ENCODE measurements at regions not wholly inside any gene's neighbourhood (a gene's known extent, or its start where the extent isn't known, plus 50 kb on each side); places are given as distances from the start of the nearest gene placed in this dataset.

- H3K4me1 Mint-ChIP-seq = no peaks in the 10 kb centered on the region
- H3K27me3 ChIP-seq (ENCODE audit: control insufficient read depth in 2 of 2, insufficient read depth in 2 of 2, low read length in 2 of 2) = no peaks in the 10 kb centered on the region
- H3K9ac ChIP-seq (ENCODE audit: insufficient read depth, low read length, poor library complexity, severe bottlenecking) = no peak overlapping the region
- H3K9me3 ChIP-seq (replicated peaks in 1 of 2; ENCODE audit: control insufficient read depth in 1 of 2, insufficient read depth in 1 of 2, low read length in 2 of 2) = no peaks in the 10 kb centered on the region
- no peaks in the 10 kb centered on the region for H3K36me3 ChIP-seq (replicated peaks in 1 of 2; ENCODE audit: control insufficient read depth in 1 of 2, insufficient read depth in 2 of 2, low read length in 2 of 2)
- no peak overlapping the region for H3K4me3 ChIP-seq (replicated peaks in 1 of 3; ENCODE audit: low read depth in 2 of 3, low read length in 3 of 3)
- no peaks in the 10 kb centered on the region for H4K20me1 ChIP-seq (ENCODE audit: insufficient read depth, low read length)
- no peak overlapping the region for H3K27ac ChIP-seq (ENCODE audit: low read depth in 1 of 2, low read length in 2 of 2)
- no peak for TF ChIP-seq CTCF (IDR thresholded peaks at IDR 0.05)
- peaks cover 0 to 2% (median 0%) of the 10 kb centered on the region in 7 donors for H3K9me3 Mint-ChIP-seq
- no peaks in the 10 kb centered on the region for H3K27me3 Mint-ChIP-seq (ENCODE audit: low read depth in 3 of 3)
- H3K4me1 ChIP-seq (ENCODE audit: control insufficient read depth in 1 of 2, insufficient read depth in 2 of 2, low read length in 2 of 2) = no peaks in the 10 kb centered on the region
- H2AFZ ChIP-seq (ENCODE audit: insufficient read depth, low read depth, low read length, poor library complexity, severe bottlenecking) = no peak overlapping the region
- H3K79me2 ChIP-seq (ENCODE audit: insufficient read depth, low read length) = no peaks in the 10 kb centered on the region
- no peak for DNase-seq
- H3K27ac Mint-ChIP-seq = no peak overlapping the region
- no peaks in the 10 kb centered on the region for H3K36me3 Mint-ChIP-seq
- intact Hi-C loops (cut with micrococcal nuclease) = no loop called here
- H3K4me2 ChIP-seq (replicated peaks; ENCODE audit: extremely low read depth, low read length, poor library complexity, severe bottlenecking) = no peak overlapping the region
- no peak overlapping the region for H3K4me3 Mint-ChIP-seq
These were observed 141.6 kb downstream of the PCDH18 start for GRCh38 chr4:137390707-137391106.

- Mint-ChIP-seq H3K9me3 (peaks cover 0 to 2% (median 0%) of the 10 kb centered on the region in 7 donors), H3K27ac (no peak overlapping the region), H3K4me1 (no peaks in the 10 kb centered on the region), H3K4me3 (no peak overlapping the region), H3K36me3 (no peaks in the 10 kb centered on the region), H3K27me3 (ENCODE audit: low read depth in 3 of 3) (no peaks in the 10 kb centered on the region)
- H3K4me1 ChIP-seq (ENCODE audit: control insufficient read depth in 1 of 2, insufficient read depth in 2 of 2, low read length in 2 of 2) = no peaks in the 10 kb centered on the region
- H4K20me1 ChIP-seq (ENCODE audit: insufficient read depth, low read length) = no peaks in the 10 kb centered on the region
- H3K9ac ChIP-seq (ENCODE audit: insufficient read depth, low read length, poor library complexity, severe bottlenecking) = no peak overlapping the region
- intact Hi-C loops (cut with micrococcal nuclease) = no loop called here
- no peaks in the 10 kb centered on the region for H3K79me2 ChIP-seq (ENCODE audit: insufficient read depth, low read length)
- no peaks in the 10 kb centered on the region for H3K27me3 ChIP-seq (ENCODE audit: control insufficient read depth in 2 of 2, insufficient read depth in 2 of 2, low read length in 2 of 2)
- no peak overlapping the region for H2AFZ ChIP-seq (ENCODE audit: insufficient read depth, low read depth, low read length, poor library complexity, severe bottlenecking)
- DNase-seq = no peak
- no peak for TF ChIP-seq CTCF (IDR thresholded peaks at IDR 0.05)
- no peaks in the 10 kb centered on the region for H3K36me3 ChIP-seq (replicated peaks in 1 of 2; ENCODE audit: control insufficient read depth in 1 of 2, insufficient read depth in 2 of 2, low read length in 2 of 2)
- no peak overlapping the region for H3K4me2 ChIP-seq (replicated peaks; ENCODE audit: extremely low read depth, low read length, poor library complexity, severe bottlenecking)
- H3K4me3 ChIP-seq (replicated peaks in 1 of 3; ENCODE audit: low read depth in 2 of 3, low read length in 3 of 3) = no peak overlapping the region
- no peak overlapping the region for H3K27ac ChIP-seq (ENCODE audit: low read depth in 1 of 2, low read length in 2 of 2)
- H3K9me3 ChIP-seq (replicated peaks in 1 of 2; ENCODE audit: control insufficient read depth in 1 of 2, insufficient read depth in 1 of 2, low read length in 2 of 2) = no peaks in the 10 kb centered on the region
- no CpG with 5 or more reads among the region's 1 CpG for WGBS (ENCODE audit: insufficient coverage)
These were observed 142.3 kb downstream of the PCDH18 start for GRCh38 chr4:137389911-137390520.
